T-cell (primary cell): ENCODE measurements at regions not wholly inside any gene's neighbourhood (a gene's known extent, or its start where the extent isn't known, plus 50 kb on each side); places are given as distances from the start of the nearest gene placed in this dataset.

Experiments used
- ATAC-seq, 4 experiments: fragments of 200-7000 bp in 3 of 4; fragments of 150-1000 bp in 1 of 4; cut with Tn5 transposase; replicated peaks in 1 of 4; 1 replicate in 3 of 4; 2 replicates in 1 of 4; pipeline ENCODE4 v1.10.0; 2021; ENCODE audit warnings: moderate library complexity in 3 of 4, mild to moderate bottlenecking in 2 of 4, moderate number of reproducible peaks in 1 of 4
- CTCF ChIA-PET, 2 donors: fragments of 300-600 bp; sonication (Branson Sonifier 250); formaldehyde crosslinking; loops; one replicate each; lab custom pipeline; 2022; ENCODE audit warnings: antibody characterized with exemption in 2 of 2; lab: Charles Lee
- POLR2A ChIA-PET, 2 donors: fragments of 300-600 bp; sonication (Branson Sonifier 250); formaldehyde crosslinking; loops; one replicate each; lab custom pipeline; 2022; ENCODE audit warnings: antibody characterized with exemption in 2 of 2; lab: Charles Lee
- DNase-seq, 35 experiments: peaks; one replicate each; pipeline versions ENCODE4 v3.0.0 to v3.0.0-alpha.2; 2013 to 2023
- H3K27ac ChIP-seq: one replicate; pipeline ENCODE4 v1.5.1; 2013; ENCODE audit warnings: low read length
- H3K27me3 ChIP-seq, 2 experiments: replicated peaks in 1 of 2; 1 replicate in 1 of 2; 2 replicates in 1 of 2; pipeline versions ENCODE4 v1.6.1 to v1.7.0; 2013; ENCODE audit warnings: low read length in 1 of 2, mixed read lengths in 1 of 2; ENCODE audit not compliant: control insufficient read depth in 2 of 2, insufficient read depth in 2 of 2; ENCODE audit errors: extremely low read depth in 1 of 2
- H3K36me3 ChIP-seq, 2 donors: 1 replicate in 1 of 2; 2 replicates in 1 of 2; pipeline versions ENCODE4 v1.6.1 to v1.7.0; 2013; ENCODE audit warnings: low read length in 1 of 2; ENCODE audit not compliant: control insufficient read depth in 2 of 2, insufficient read depth in 1 of 2; ENCODE audit errors: extremely low read depth in 1 of 2
- H3K4me1 ChIP-seq, 2 experiments: 1 replicate in 1 of 2; 2 replicates in 1 of 2; pipeline versions ENCODE4 v1.6.1 to v1.7.0; 2013; ENCODE audit warnings: low read length in 2 of 2, mixed read lengths in 1 of 2; ENCODE audit not compliant: insufficient read depth in 2 of 2, control insufficient read depth in 1 of 2; ENCODE audit errors: extremely low read depth in 1 of 2
- H3K4me3 ChIP-seq, 2 donors: 1 replicate in 1 of 2; 2 replicates in 1 of 2; pipeline versions ENCODE4 v1.5.1 to v1.7.0; 2013; ENCODE audit warnings: mild to moderate bottlenecking in 2 of 2, low read length in 1 of 2, moderate library complexity in 1 of 2; ENCODE audit not compliant: control insufficient read depth in 1 of 2; ENCODE audit errors: extremely low read depth in 1 of 2
- H3K9me3 ChIP-seq: 2 replicates; pipeline ENCODE4 v1.7.0; 2013
- H3K27ac Mint-ChIP-seq, 2 donors: one replicate each; pipeline ENCODE4 v1.8.0; 2020 to 2021; ENCODE audit warnings: mild to moderate bottlenecking in 2 of 2, mixed read lengths in 2 of 2
- H3K27me3 Mint-ChIP-seq, 2 donors: one replicate each; pipeline ENCODE4 v1.8.0; 2021 to 2022; ENCODE audit warnings: mixed read lengths in 2 of 2
- H3K36me3 Mint-ChIP-seq: one replicate; pipeline ENCODE4 v1.8.0; 2021; ENCODE audit warnings: mixed read lengths
- H3K4me1 Mint-ChIP-seq, 3 donors: one replicate each; pipeline ENCODE4 v1.8.0; 2020 to 2022; ENCODE audit warnings: mixed read lengths in 3 of 3, mild to moderate bottlenecking in 1 of 3
- H3K4me3 Mint-ChIP-seq, 3 donors: one replicate each; pipeline ENCODE4 v1.8.0; 2020 to 2022; ENCODE audit warnings: mild to moderate bottlenecking in 3 of 3, mixed read lengths in 3 of 3, moderate library complexity in 3 of 3
- H3K9me3 Mint-ChIP-seq, 3 donors: one replicate each; pipeline ENCODE4 v1.8.0; 2020 to 2022; ENCODE audit warnings: mixed read lengths in 3 of 3
- WGBS: methylation state at CpG from one replicate; pipeline ENCODE4 v1.1.5; 2013; ENCODE audit warnings: missing lambda C conversion rate; ENCODE audit not compliant: insufficient coverage; 5-methylcytosine and 5-hydroxymethylcytosine counted together

GRCh38 chr3:28777806-28778475 lies 429.3 kb upstream of the AZI2 start:
- no peak for ATAC-seq
- Histone ChIP-seq H3K4me3 (no peak overlapping the region), H3K27me3 (no peaks in the 10 kb centered on the region), H3K27ac (no peak overlapping the region), H3K36me3 (no peaks in the 10 kb centered on the region), H3K9me3 (no peaks in the 10 kb centered on the region), H3K4me1 (no peaks in the 10 kb centered on the region)
- no peaks in the 10 kb centered on the region for H3K4me1 Mint-ChIP-seq
- POLR2A ChIA-PET = no interaction called here
- 97% methylated on average over 4 of the region's 6 CpGs for WGBS
- no peak for DNase-seq
- peaks cover 0 to 10% (median 1%) of the 10 kb centered on the region in 3 donors for H3K9me3 Mint-ChIP-seq
- H3K27ac Mint-ChIP-seq = no peak overlapping the region
- CTCF ChIA-PET = no interaction called here
- H3K27me3 Mint-ChIP-seq = peaks cover 0 to 3% of the 10 kb centered on the region in 2 donors
- H3K36me3 Mint-ChIP-seq = no peaks in the 10 kb centered on the region
- no peak overlapping the region for H3K4me3 Mint-ChIP-seq

GRCh38 chr3:28780480-28780879 lies 431.9 kb upstream of the AZI2 start:
- no peaks in the 10 kb centered on the region for H3K9me3 ChIP-seq
- H3K27ac Mint-ChIP-seq = no peak overlapping the region
- peaks cover 0 to 3% (median 0%) of the 10 kb centered on the region in 3 donors for H3K9me3 Mint-ChIP-seq
- no peaks in the 10 kb centered on the region for H3K27me3 ChIP-seq
- no peak overlapping the region for H3K4me3 Mint-ChIP-seq
- no peaks in the 10 kb centered on the region for H3K4me1 Mint-ChIP-seq
- no peak for DNase-seq
- CTCF ChIA-PET = no interaction called here
- ATAC-seq = no peak
- POLR2A ChIA-PET = no interaction called here
- peaks cover 0 to 3% of the 10 kb centered on the region in 2 donors for H3K27me3 Mint-ChIP-seq
- no peaks in the 10 kb centered on the region for H3K36me3 Mint-ChIP-seq
- H3K4me3 ChIP-seq = no peak overlapping the region
- H3K36me3 ChIP-seq = no peaks in the 10 kb centered on the region
- no peak overlapping the region for H3K27ac ChIP-seq
- WGBS = 100% methylated on average over 1 of the region's 3 CpGs
- H3K4me1 ChIP-seq = no peaks in the 10 kb centered on the region

- DNase-seq (no peak), ATAC-seq (no peak)
- Mint-ChIP-seq H3K27me3 (peaks cover 0 to 2% of the 10 kb centered on the region in 2 donors), H3K9me3 (peaks cover 0 to 3% (median 0%) of the 10 kb centered on the region in 3 donors), H3K4me1 (no peaks in the 10 kb centered on the region), H3K4me3 (no peak overlapping the region), H3K36me3 (no peaks in the 10 kb centered on the region), H3K27ac (no peak overlapping the region)
- H3K36me3 ChIP-seq = no peaks in the 10 kb centered on the region
- H3K4me1 ChIP-seq = no peaks in the 10 kb centered on the region
- no peak overlapping the region for H3K4me3 ChIP-seq
- ChIA-PET CTCF (no interaction called here), POLR2A (no interaction called here)
- H3K9me3 ChIP-seq = no peaks in the 10 kb centered on the region
- H3K27ac ChIP-seq = no peak overlapping the region
- no peaks in the 10 kb centered on the region for H3K27me3 ChIP-seq
These were observed 432.4 kb upstream of the AZI2 start for GRCh38 chr3:28781053-28781452.

GRCh38 chr3:28786446-28786845 lies 437.8 kb upstream of the AZI2 start:
- H3K27ac Mint-ChIP-seq = no peak overlapping the region
- ChIA-PET POLR2A (no interaction called here), CTCF (no interaction called here)
- WGBS = no CpG with 5 or more reads among the region's 3 CpGs
- H3K36me3 Mint-ChIP-seq = no peaks in the 10 kb centered on the region
- H3K9me3 Mint-ChIP-seq = peaks cover 0 to 3% (median 0%) of the 10 kb centered on the region in 3 donors
- H3K4me1 Mint-ChIP-seq = no peaks in the 10 kb centered on the region
- no peaks in the 10 kb centered on the region for H3K27me3 ChIP-seq
- H3K36me3 ChIP-seq = no peaks in the 10 kb centered on the region
- no peak overlapping the region for H3K4me3 ChIP-seq
- no peaks in the 10 kb centered on the region for H3K27me3 Mint-ChIP-seq
- ATAC-seq = no peak
- no peak for DNase-seq
- no peaks in the 10 kb centered on the region for H3K9me3 ChIP-seq
- H3K4me1 ChIP-seq = no peaks in the 10 kb centered on the region
- H3K27ac ChIP-seq = no peak overlapping the region
- H3K4me3 Mint-ChIP-seq = no peak overlapping the region

GRCh38 chr3:28788571-28788970 lies 439.9 kb upstream of the AZI2 start:
- Histone ChIP-seq H3K36me3 (no peaks in the 10 kb centered on the region), H3K27me3 (no peaks in the 10 kb centered on the region), H3K4me3 (no peak overlapping the region), H3K27ac (no peak overlapping the region), H3K9me3 (no peaks in the 10 kb centered on the region), H3K4me1 (no peaks in the 10 kb centered on the region)
- WGBS = no CpG with 5 or more reads among the region's 1 CpG
- H3K36me3 Mint-ChIP-seq = no peaks in the 10 kb centered on the region
- H3K27me3 Mint-ChIP-seq = no peaks in the 10 kb centered on the region
- no peak for ATAC-seq
- no peak overlapping the region for H3K27ac Mint-ChIP-seq
- H3K4me1 Mint-ChIP-seq = no peaks in the 10 kb centered on the region
- ChIA-PET CTCF (no interaction called here), POLR2A (no interaction called here)
- H3K4me3 Mint-ChIP-seq = no peak overlapping the region
- no peak for DNase-seq
- H3K9me3 Mint-ChIP-seq = no peaks in the 10 kb centered on the region

- 39% methylated on average over 2 of the region's 6 CpGs for WGBS
- Histone ChIP-seq H3K9me3 (no peaks in the 10 kb centered on the region), H3K4me1 (no peaks in the 10 kb centered on the region), H3K27ac (no peak overlapping the region), H3K27me3 (no peaks in the 10 kb centered on the region), H3K36me3 (no peaks in the 10 kb centered on the region), H3K4me3 (no peak overlapping the region)
- H3K9me3 Mint-ChIP-seq = no peaks in the 10 kb centered on the region
- no peaks in the 10 kb centered on the region for H3K4me1 Mint-ChIP-seq
- ChIA-PET POLR2A (no interaction called here), CTCF (no interaction called here)
- H3K27ac Mint-ChIP-seq = no peak overlapping the region
- H3K36me3 Mint-ChIP-seq = no peaks in the 10 kb centered on the region
- no peak for ATAC-seq
- H3K27me3 Mint-ChIP-seq = no peaks in the 10 kb centered on the region
- no peak overlapping the region for H3K4me3 Mint-ChIP-seq
- no peak for DNase-seq
These were observed 443.2 kb upstream of the AZI2 start for GRCh38 chr3:28791713-28792255.

GRCh38 chr3:28792604-28793003 lies 444.0 kb upstream of the AZI2 start:
- Histone ChIP-seq H3K27ac (no peak overlapping the region), H3K4me3 (no peak overlapping the region), H3K36me3 (no peaks in the 10 kb centered on the region), H3K27me3 (no peaks in the 10 kb centered on the region), H3K4me1 (no peaks in the 10 kb centered on the region), H3K9me3 (no peaks in the 10 kb centered on the region)
- ATAC-seq = no peak
- H3K27me3 Mint-ChIP-seq = no peaks in the 10 kb centered on the region
- no peak overlapping the region for H3K4me3 Mint-ChIP-seq
- H3K27ac Mint-ChIP-seq = no peak overlapping the region
- 29% methylated on average over 1 of the region's 2 CpGs for WGBS
- no peaks in the 10 kb centered on the region for H3K9me3 Mint-ChIP-seq
- DNase-seq = no peak
- no peaks in the 10 kb centered on the region for H3K36me3 Mint-ChIP-seq
- no peaks in the 10 kb centered on the region for H3K4me1 Mint-ChIP-seq
- ChIA-PET CTCF (no interaction called here), POLR2A (no interaction called here)
